ENCODE measurements at regions not wholly inside any gene's neighbourhood (a gene's known extent, or its start where the extent isn't known, plus 50 kb on each side); places are given as distances from the start of the nearest gene placed in this dataset.

GRCh38 chr1:218705911-218706893 is 361.1 kb downstream of the TGFB2 start:
- H3K4me1 Mint-ChIP-seq (ENCODE audit: unreplicated experiment) = peaks cover 24% of the 10 kb centered on the region
- H3K36me3 Mint-ChIP-seq (ENCODE audit: unreplicated experiment) = no peaks in the 10 kb centered on the region
- H3K4me3 Mint-ChIP-seq (ENCODE audit: unreplicated experiment) = no peak overlapping the region
- H3K9me3 Mint-ChIP-seq (ENCODE audit: unreplicated experiment) = no peaks in the 10 kb centered on the region
- DNase-seq (ENCODE audit: extremely low spot score, unreplicated experiment) = no peak
- H3K27ac Mint-ChIP-seq (ENCODE audit: unreplicated experiment) = peak overlapping the region; percentile 76
- H3K27me3 Mint-ChIP-seq (ENCODE audit: unreplicated experiment) = no peaks in the 10 kb centered on the region
- no peak for TF ChIP-seq CTCF (IDR thresholded peaks at IDR 0.05)

- Mint-ChIP-seq H3K27me3 (ENCODE audit: unreplicated experiment) (no peaks in the 10 kb centered on the region), H3K27ac (ENCODE audit: unreplicated experiment) (no peak overlapping the region), H3K36me3 (ENCODE audit: unreplicated experiment) (no peaks in the 10 kb centered on the region), H3K4me1 (ENCODE audit: unreplicated experiment) (peaks cover 16% of the 10 kb centered on the region), H3K4me3 (ENCODE audit: unreplicated experiment) (no peak overlapping the region), H3K9me3 (ENCODE audit: unreplicated experiment) (peaks cover 11% of the 10 kb centered on the region)
- no peak for TF ChIP-seq CTCF (IDR thresholded peaks at IDR 0.05)
- no peak for DNase-seq (ENCODE audit: extremely low spot score, unreplicated experiment)
Observed at GRCh38 chr1:218711001-218711400, 365.9 kb downstream of the TGFB2 start.

GRCh38 chr1:218711884-218712674 is 366.9 kb downstream of the TGFB2 start:
- no peaks in the 10 kb centered on the region for H3K36me3 Mint-ChIP-seq (ENCODE audit: unreplicated experiment)
- peak overlapping the region; percentile 19 for H3K27ac Mint-ChIP-seq (ENCODE audit: unreplicated experiment)
- DNase-seq (ENCODE audit: extremely low spot score, unreplicated experiment) = no peak
- TF ChIP-seq CTCF (IDR thresholded peaks at IDR 0.05) = no peak
- peaks cover 18% of the 10 kb centered on the region for H3K9me3 Mint-ChIP-seq (ENCODE audit: unreplicated experiment)
- H3K4me1 Mint-ChIP-seq (ENCODE audit: unreplicated experiment) = peaks cover 16% of the 10 kb centered on the region
- no peak overlapping the region for H3K4me3 Mint-ChIP-seq (ENCODE audit: unreplicated experiment)
- H3K27me3 Mint-ChIP-seq (ENCODE audit: unreplicated experiment) = no peaks in the 10 kb centered on the region

DNA sequence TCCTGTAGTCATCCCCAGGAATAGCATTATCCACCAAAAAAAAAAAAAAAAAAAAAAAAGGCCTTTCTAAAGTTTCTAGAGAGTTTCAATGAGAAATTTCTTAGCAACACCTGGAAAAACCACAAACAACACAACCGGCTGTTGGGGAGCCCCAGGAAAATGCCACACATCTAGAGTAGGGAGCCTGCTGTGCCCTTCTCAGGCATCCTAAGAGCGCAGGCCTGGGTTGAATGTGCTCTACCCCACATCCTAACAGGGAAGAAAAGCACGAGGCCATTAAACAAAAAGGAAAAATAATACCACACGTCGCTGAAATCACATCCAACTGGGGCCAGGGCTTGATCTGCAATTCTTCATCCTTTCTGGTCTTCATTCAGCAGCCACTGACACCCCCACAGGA is 367.5 kb downstream of the TGFB2 start:
- Mint-ChIP-seq H3K27me3 (ENCODE audit: unreplicated experiment) (no peaks in the 10 kb centered on the region), H3K4me3 (ENCODE audit: unreplicated experiment) (no peak overlapping the region), H3K9me3 (ENCODE audit: unreplicated experiment) (peaks cover 18% of the 10 kb centered on the region), H3K4me1 (ENCODE audit: unreplicated experiment) (peaks cover 22% of the 10 kb centered on the region), H3K36me3 (ENCODE audit: unreplicated experiment) (no peaks in the 10 kb centered on the region), H3K27ac (ENCODE audit: unreplicated experiment) (no peak overlapping the region)
- TF ChIP-seq CTCF (IDR thresholded peaks at IDR 0.05) = no peak
- no peak for DNase-seq (ENCODE audit: extremely low spot score, unreplicated experiment)

All from osteocyte (in vitro differentiated cells).